Sciatic nerve (tissue), 2 donors: ENCODE measurements at regions not wholly inside any gene's neighbourhood (a gene's known extent, or its start where the extent isn't known, plus 50 kb on each side); places are given as distances from the start of the nearest gene placed in this dataset.
A peak's percentile ranks its signal among the peaks of the same experiment; 100 is the strongest.

Source experiments
- ATAC-seq: fragments of 200-7000 bp; cut with Tn5 transposase; one replicate; pipeline ENCODE4 v1.9.1; 2020; ENCODE audit warnings: mild to moderate bottlenecking, moderate library complexity
- DNase-seq: peaks from one replicate; pipeline ENCODE4 v3.0.0-alpha.2; 2020; ENCODE audit warnings: low spot score
- intact Hi-C: fragments of 100-400 bp; cut with DNase I; formaldehyde crosslinking; loops from one replicate; pipeline ENCODE4 v1.14.2; 2022
- donor health status: DM: no; HTN: no; CAD: no.
- donor health status: DM: no; HTN: no; CAD: no.

DNA sequence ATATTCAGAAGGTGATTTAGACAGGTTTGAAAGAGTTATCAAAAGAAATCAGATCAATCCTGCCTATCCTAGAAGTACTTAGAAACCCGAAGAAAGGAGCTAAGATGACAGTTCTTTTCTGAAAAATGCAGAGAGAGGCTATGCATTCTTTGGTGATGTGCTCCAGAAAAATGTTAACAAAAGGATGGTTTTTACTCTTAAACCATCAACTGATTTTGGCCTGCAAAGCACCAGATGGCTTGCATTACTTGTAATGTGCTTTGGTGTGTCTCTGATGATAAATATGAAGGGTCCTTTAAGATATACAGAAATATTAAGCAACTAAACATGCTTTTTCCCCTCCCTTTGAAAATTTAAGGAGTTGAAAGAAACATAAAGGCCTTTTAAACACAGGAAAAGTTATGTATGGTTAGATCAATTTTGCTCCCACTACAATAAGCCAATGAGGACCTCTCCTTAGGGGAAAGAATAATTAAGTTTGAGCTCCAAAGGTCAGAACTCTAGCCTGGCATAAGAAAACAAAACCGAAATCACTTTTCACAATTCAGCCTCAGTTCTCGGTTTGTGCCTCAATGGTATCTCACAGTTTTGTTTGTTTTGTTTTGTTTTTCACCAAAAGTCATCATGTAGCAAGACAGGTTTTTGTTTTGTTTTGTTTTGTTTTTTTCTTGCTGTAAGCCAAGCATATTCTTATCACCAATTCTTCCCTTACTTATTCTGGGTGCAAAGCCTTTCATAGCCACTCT is 302.4 kb upstream of the NT5C1B start:
- intact Hi-C loops: no loop called here
- no peak for ATAC-seq
- no peak for DNase-seq

DNA sequence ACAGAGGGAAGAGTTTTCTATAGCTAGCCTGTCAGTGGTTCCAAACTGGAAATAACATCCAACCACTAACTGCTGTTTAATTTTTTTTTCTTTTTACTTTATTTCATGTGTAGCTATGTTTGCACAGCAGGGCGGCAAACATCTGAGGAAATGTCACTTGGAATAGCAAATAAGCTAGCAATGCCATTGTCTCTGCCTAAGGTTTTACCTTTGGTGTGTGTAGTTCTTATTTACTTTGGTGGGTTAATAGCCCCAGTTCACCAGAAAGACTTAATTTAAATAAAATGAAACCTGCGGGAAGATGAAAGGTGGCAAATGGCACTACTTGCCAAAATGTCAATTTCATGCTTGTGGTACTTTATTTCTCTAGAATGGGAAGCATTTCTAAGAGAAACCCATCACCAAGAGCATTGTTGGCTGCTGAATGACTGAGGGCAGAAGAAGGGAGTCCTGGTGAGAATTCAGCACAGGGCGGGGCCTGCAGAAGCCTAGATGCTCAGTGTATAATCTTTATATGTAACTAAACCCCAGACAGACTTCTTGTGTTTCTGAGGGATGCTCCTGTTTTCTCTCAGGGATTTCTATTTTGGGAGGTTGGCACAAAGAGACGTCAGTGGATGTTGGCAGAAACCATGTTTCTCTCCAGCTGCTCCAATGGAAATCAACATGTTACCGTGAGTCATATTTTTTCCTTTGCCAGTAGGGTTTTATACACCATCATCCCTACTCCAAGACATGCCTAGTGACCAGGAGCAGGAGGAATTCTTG is 300.4 kb upstream of the NT5C1B start:
- DNase-seq: no peak
- intact Hi-C loops: no loop called here
- ATAC-seq: no peak

DNA sequence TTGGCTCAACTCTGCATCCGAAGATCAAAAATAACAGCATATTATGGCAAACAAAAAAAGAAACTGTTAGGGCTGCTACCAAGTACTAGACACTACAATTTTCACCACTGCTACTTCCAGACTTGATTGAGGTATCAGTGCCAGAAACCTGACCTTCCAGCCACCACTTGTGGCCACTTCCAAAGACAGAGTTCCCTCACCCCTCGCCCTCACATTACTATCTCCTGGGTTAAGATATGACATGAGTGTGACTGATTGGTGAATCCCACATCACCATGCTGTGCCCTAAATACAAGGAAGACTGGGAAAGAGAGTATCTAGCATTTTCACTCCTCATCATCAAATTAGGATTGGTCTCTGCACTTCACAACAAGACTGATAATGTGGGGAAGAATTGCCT is 296.1 kb upstream of the NT5C1B start:
- DNase-seq (no peak), ATAC-seq (no peak)
- intact Hi-C loops: no loop called here

DNA sequence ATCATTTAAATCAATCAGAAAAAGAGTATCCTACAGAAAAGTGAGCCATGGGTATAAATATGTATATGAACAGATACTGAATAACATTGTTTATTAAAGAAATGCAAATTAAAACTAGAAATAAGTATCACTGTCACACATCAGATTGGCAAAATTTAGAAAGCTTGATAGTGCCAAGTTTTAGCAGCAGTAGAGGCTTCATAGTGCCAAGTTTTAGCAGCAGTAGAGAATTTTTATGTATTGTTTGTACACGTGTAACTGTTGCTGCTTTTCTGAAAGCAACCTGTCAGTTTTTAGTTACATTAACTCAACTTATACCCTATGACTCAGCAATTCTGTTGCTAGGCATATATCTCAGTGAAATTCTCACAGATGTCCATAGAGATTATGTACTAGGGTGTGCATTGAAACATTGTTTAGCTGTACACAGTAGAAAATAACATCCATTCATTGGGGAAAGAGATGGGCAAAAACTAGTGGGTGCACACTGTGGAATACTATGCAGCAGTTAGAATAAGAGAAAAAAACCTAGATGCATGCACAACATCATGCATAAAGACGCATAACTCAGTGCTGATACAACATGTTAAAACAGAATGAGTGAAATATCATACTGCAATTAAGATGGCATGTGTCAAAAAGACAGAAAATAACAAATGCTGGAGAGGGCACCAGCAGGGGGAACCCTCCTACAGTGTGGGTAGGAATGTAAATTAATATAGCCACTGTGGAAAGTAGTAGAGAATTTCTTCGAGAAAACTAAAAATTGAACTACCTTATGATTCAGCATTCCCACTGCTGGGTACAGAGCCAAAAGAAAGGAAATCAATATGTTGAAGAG is 294.5 kb upstream of the NT5C1B start:
- intact Hi-C loops: no loop called here
- ATAC-seq: no peak
- no peak for DNase-seq

DNA sequence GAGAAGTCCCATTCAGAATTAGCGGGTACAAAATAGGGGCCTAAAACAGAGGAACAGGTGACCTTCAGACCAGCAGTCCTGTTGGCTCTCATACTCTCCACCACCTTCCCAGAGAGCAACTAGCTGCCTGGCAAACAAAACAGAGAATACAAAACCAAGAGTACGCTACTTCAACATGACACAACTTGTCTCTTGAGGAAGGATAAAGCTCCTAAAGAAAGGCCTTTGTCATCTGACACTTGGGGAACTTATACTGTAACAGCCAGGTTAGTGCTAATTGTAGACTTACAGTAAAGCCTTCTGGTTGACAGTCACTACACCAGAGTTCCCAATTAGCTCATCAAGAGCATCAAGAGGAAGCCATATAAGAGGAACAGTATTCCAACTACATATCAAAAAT is 282.1 kb upstream of the NT5C1B start:
- DNase-seq: no peak
- ATAC-seq: no peak
- intact Hi-C loops: no loop called here

DNA sequence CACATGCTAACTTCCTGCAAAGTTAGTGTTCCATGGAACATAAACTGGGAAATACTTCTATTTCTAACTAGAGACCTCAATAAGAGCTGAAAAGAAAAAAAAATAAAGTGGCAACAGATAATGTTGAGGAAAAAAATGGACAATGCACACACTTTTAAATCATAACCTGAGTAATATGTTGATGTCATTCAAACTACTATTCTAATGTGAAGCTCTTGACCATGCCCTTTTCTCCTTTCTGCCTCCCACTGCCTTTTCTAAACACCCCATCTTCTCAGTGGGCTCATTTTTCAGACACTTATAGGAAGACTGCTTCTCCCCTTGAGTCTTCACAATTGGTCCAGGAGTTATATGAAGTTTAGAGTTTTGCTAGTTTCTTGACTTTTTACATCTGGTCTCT is 280.9 kb upstream of the NT5C1B start:
- intact Hi-C loops: no loop called here
- no peak for ATAC-seq
- no peak for DNase-seq

DNA sequence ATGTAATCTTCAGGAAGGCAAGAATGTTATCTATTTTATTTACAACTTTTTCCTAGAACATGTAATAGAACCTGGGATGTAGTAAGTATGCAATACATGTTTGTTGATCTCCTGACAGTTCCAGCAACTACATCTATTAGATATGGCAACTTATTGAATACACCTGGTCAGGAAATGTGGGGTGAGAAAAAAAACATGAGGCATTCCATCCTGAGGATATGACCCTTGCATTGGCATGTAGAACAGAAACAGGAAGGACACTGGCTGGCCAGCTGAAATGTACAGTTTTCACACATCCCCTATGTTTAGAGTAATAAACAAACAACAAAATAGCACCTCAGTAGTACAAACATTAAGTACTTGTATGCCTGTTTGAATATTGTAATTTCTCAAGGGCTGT is 272.6 kb upstream of the NT5C1B start:
- no peak for ATAC-seq

DNA sequence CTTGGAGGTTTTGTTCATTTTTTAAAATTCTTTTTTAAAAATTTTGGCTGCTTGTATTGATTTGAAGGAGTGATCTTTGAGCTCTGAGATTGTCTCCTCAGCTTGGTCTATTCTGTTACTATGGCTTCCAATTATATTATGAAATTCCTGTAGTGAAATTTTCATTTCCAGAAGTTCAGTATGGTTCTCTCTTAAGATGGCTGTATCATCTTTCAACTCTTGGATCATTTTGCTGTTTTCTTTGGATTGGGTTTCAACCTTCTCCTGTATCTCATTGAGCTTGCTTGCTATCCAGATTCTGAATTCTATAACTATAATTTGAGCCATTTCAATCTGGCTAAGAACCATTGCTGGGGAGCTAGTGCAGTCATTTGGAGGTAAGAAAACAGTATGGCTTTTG is 270.8 kb upstream of the NT5C1B start:
- peak; percentile 51 for ATAC-seq
- no peak for DNase-seq

More for the DNA sequence above, 272.6 kb upstream of the NT5C1B start:
- no peak for DNase-seq
- intact Hi-C loops: no loop called here

DNA sequence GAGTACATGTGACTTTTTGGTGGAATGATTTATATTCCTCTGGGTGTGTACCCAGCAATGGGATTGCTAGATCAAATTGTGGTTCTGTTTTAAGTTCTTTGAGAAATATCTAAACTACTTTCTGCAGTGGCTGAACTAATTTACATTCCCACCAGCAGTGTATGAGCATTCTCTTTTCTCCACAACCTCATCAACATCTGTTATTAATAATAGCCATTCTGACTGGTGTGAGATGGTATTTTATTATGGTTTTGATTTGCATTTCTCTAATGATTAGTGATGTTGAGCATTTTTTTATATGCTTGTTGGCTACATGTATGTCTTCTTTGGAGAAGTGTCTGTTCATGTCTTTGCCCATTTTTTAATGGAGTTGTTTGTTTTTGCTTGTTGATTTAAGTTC is 267.4 kb upstream of the NT5C1B start:
- no peak for DNase-seq
- intact Hi-C loops: no loop called here
- no peak for ATAC-seq

More for the DNA sequence above, 270.8 kb upstream of the NT5C1B start:
- intact Hi-C loops: no loop called here

DNA sequence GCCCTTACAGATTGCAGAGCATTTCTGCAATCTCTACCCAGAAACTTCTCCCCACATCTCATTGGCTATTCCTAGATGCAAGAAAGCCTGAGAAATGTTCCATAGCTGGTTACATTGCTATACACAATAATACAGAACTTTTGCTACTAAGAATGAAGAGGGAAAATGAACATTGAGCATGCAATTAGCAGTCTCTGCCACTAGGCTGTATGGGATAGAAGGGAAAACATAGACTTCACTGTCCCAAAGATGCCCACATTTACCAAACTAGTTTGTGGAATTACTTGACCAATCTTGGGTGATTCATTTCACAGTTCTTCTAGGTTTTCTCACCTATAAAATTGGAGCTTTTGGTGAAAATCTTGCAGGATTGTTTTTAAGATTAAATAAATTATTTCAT is 265.7 kb upstream of the NT5C1B start:
- intact Hi-C loops: no loop called here
- no peak for DNase-seq
- no peak for ATAC-seq

DNA sequence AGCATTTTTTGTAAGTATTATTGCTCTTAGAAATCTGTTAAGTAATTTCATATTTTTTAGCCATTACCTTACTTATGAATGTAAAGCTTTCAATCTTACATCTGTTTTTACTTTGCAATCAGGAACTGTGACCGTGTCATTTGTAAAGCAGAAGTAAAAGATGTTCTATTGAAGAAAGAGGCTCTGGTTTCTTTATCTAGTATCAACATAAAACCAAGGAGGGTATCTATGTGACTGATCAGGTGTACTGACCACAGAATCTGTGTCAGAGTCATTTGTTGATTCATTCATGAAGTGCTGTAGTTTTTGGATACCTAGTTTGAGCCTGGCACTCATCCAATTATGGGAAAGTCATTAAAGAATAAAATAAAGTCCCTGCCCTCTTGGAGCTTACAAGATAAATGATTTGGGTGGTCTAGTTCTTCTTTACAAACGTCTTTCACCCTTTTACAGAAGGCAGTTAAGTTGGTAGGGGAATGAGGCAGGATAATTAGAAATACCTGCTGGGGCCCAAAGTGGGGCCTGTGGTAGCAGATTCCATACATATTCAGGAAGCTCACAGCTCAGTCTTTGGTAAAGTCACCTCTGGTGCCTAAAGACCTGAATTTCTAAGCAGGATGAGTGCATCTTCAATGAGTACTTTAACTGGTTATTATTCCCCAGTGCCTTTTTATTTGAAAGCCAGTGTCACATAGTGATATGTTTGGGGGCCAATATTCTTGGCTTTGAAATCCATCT is 260.6 kb upstream of the NT5C1B start:
- ATAC-seq: no peak
- no peak for DNase-seq
- intact Hi-C loops: no loop called here

DNA sequence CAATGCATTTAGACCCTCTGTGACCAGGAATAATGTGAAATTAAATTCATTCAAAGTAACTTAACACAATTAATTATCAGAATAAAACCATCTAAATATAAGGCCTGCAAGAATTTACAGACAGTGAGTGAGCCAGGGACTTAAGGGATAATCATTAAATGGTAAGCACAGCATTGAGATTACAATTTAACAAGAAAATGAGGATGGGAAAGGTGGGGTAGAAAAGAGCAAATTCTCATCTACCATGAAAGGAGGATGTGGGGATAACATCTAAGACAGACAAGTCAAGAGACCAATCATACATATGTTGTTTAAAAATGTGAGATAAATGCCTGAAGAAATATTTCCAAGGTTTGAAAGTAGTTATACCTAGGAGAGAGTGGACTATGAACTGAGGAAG is 259.3 kb upstream of the NT5C1B start:
- ATAC-seq (no peak), DNase-seq (no peak)
- intact Hi-C loops: no loop called here

DNA sequence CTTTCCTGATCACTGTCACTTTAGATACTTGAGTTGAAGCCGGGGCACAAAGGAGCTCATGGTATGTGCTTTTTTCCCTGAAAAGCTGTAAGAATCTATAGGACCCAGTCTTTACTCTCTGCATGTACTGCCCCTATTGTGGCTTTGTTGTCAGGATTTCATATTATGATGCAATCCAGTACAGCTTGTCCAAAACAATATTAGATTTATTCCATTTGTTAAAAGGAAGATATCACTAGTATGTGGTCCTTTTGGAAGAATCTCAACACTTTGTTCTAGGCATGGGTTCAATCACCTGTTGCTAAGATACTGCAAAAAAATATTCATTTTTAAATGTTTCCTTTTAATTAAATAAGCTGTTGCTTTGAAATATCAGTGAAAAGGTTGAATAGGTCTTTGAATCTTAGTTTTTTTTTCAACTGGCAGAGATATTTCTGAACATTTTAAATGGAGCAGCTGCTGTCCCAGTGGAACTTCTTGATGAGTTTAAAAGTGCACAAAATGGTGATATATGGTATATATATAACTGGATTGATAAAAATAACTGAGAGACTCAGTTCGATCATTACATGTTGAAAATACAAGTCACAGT is 256.6 kb upstream of the NT5C1B start:
- intact Hi-C loops: no loop called here
- DNase-seq (no peak), ATAC-seq (peak; percentile 84)

DNA sequence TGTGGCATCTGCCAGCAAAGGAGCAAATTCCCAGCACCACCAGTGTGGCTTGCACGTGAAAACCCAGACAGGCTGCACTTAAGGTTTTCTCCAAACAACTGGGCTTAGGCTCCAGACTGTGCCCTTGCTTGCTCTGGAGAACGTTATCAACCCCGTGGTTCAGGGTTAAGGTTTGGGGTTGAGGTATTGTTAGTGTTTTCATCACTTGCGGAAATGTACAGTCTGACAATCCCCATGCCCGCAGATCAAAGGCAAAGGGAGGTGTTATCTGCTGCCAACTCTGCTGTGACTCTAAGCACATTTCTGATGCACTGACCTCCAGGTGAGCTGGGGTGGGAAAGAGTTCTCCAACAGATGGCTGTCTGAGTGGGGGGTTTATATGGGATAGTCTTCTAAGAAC is 253.5 kb upstream of the NT5C1B start:
- no peak for ATAC-seq
- DNase-seq: no peak
- intact Hi-C loops: no loop called here

DNA sequence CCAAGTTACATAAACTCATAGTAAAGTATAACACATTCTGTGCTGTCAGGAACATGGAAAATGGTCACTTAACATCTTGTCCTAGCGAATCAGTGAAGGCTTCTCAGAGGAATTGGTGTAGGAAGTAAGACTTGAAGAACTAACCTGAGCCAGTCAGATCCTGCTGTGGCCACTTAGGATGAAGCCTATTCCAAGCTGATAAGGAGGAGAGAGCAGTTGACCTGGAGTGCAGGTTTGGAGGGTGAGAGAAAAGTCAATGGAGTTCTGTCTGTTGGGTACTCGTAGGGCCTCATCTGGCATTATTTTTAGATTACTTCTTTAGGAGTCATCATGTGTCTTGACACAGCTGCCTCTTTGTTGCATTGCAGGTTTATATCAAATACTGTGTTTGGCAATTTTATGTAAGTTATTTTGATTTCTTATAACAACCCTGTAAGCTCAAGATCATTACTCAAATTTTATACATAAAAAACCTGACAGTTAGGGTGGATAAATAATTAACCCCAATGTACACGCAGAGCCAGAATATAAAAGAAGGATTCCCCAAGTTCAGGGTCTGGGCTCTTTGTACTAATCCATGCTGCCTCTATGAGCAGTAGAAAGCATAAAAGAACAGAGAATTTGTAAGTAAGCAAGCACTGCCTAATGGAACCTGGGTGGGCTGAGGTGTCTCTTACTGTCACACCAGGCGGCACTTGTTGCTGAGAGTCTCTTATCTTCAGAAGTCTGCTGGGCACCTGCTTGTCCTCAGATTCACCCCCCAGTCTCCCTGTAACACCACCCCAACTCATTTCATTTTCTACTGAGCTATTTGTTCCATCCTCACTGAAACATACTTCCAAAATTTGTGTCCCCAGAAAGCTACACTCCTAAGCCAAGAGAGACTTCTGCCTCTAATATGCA is 252.1 kb upstream of the NT5C1B start:
- intact Hi-C loops: no loop called here
- DNase-seq: no peak
- no peak for ATAC-seq

DNA sequence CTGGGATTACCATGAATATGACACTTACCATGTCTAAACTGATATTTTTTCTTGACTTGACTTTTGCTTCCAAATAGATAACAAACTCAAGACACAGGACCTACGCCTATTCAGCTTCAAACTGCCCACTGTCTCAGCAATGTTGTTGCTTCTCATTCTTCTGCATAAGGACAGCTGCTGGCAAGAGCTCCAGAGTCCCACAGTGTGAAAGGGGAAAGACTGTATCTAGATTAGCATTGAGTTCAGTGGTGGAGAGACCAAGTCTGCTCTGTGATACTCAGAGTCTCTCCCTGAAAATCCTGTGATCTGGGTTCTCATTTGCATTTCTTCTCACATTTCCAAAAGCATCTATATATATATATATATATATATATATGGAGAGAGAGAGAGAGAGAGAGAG is 247.9 kb upstream of the NT5C1B start:
- intact Hi-C loops: no loop called here
- DNase-seq (no peak), ATAC-seq (no peak)

DNA sequence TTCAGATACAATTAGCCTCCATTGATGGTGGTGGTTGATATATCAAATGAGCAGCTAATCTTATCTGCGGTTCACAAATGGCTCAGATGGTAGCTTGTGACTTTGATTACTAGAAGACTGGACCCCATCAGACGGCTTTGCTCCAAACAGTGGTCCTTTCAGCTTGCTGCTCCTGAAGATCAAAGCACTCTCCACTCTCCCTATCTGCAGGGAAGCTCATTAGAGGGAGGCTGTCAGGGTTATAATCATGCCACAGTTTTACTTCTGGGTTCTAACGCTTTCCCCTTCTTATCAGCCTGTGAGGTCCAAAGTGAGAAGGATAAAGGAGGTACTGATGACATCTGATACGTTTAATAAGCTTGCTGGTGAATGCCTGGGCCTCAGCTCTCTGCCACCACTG is 247.1 kb upstream of the NT5C1B start:
- no peak for DNase-seq
- ATAC-seq: no peak
- intact Hi-C loops: no loop called here

DNA sequence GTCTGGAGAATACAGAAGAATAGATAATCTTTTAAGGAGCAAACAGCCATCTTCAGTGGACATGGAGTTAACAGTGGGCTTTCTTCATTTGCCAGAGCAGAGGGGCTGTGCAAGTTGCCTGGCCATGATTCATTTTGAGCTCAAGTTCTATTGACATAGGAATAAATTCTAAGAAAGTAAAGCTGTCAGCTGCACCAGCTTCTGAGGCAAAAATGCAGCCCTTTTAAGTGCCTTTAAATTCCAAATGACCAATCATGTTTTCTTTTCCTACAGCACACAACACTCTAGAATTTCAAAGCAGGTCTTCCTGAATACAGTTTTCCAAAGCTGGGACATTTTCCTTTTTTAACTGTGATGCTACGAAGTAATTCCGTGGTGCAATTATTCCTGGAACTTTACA is 246.4 kb upstream of the NT5C1B start:
- DNase-seq (no peak), ATAC-seq (no peak)
- intact Hi-C loops: no loop called here
